Gastrocnemius medialis (tissue), 4 donors: ENCODE measurements at regions not wholly inside any gene's neighbourhood (a gene's known extent, or its start where the extent isn't known, plus 50 kb on each side); places are given as distances from the start of the nearest gene placed in this dataset.

Experiments
- ATAC-seq, 2 donors: fragments of 150-250 bp; one replicate each; pipeline ENCODE4 v1.9.1; 2016
- DNase-seq, 2 donors: peaks; one replicate each; pipeline ENCODE4 v3.0.0-alpha.2; 2019
- H3K27ac ChIP-seq, 4 donors: fragments of 200-600 bp; sonication (generic); 1 replicate in 1 of 4; 2 replicates in 3 of 4; pipeline ENCODE4 v1.5.1; 2016 to 2018; ENCODE audit warnings: mild to moderate bottlenecking in 2 of 4, moderate library complexity in 1 of 4
- H3K27me3 ChIP-seq, 3 donors: fragments of 200-600 bp; sonication (generic) in 2 of 3; 1 replicate in 1 of 3; 2 replicates in 2 of 3; pipeline versions ENCODE4 v1.5.1 to v1.6.0; 2016 to 2019; ENCODE audit warnings: mild to moderate bottlenecking in 1 of 3, moderate library complexity in 1 of 3
- H3K36me3 ChIP-seq, 2 donors: fragments of 200-600 bp; sonication (generic) in 1 of 2; one replicate each; pipeline ENCODE4 v1.5.1; 2017 to 2018
- H3K4me1 ChIP-seq, 2 donors: fragments of 200-600 bp; sonication (generic) in 1 of 2; one replicate each; pipeline ENCODE4 v1.5.1; 2016 to 2017; ENCODE audit warnings: mild to moderate bottlenecking in 2 of 2
- H3K4me3 ChIP-seq, 4 donors: fragments of 200-600 bp; sonication (generic) in 3 of 4; 1 replicate in 1 of 4; 2 replicates in 3 of 4; pipeline ENCODE4 v1.5.1; 2016 to 2019; ENCODE audit warnings: mild to moderate bottlenecking in 2 of 4
- H3K9me3 ChIP-seq, 3 donors: fragments of 200-600 bp; sonication (generic) in 2 of 3; 1 replicate in 1 of 3; 2 replicates in 2 of 3; pipeline ENCODE4 v1.5.1; 2016 to 2019
- POLR2A ChIP-seq, 2 donors: fragments of 450-650 bp; IDR thresholded peaks; one replicate each; pipeline ENCODE4 v1.6.1; 2017; ENCODE audit warnings: antibody characterized with exemption in 2 of 2, mild to moderate bottlenecking in 2 of 2, moderate library complexity in 2 of 2
- in situ Hi-C, 4 donors: fragments of 200-750 bp; cut with MboI; loops; one replicate each; pipeline versions ENCODE4 v1.15.0 to v1.8.0; 2017; ENCODE audit warnings: low sequenced_read_pairs in 4 of 4
- intact Hi-C: fragments of 100-400 bp; cut with DNase I; formaldehyde crosslinking; loops from one replicate; pipeline ENCODE4 v1.15.1; 2023; ENCODE audit warnings: low total_unique reads
- TF ChIP-seq, protein P1 (sequence below), 5 experiments: fragments of 450-650 bp in 3 of 5; fragments of 200-600 bp in 2 of 5; sonication (generic) in 2 of 5; IDR thresholded peaks in 4 of 5; conservative IDR thresholded peaks in 1 of 5; 1 replicate in 4 of 5; 2 replicates in 1 of 5; pipeline ENCODE4 v1.5.1; 2016 to 2019; ENCODE audit warnings: antibody characterized with exemption in 5 of 5, mild to moderate bottlenecking in 3 of 5, moderate library complexity in 3 of 5

DNA sequence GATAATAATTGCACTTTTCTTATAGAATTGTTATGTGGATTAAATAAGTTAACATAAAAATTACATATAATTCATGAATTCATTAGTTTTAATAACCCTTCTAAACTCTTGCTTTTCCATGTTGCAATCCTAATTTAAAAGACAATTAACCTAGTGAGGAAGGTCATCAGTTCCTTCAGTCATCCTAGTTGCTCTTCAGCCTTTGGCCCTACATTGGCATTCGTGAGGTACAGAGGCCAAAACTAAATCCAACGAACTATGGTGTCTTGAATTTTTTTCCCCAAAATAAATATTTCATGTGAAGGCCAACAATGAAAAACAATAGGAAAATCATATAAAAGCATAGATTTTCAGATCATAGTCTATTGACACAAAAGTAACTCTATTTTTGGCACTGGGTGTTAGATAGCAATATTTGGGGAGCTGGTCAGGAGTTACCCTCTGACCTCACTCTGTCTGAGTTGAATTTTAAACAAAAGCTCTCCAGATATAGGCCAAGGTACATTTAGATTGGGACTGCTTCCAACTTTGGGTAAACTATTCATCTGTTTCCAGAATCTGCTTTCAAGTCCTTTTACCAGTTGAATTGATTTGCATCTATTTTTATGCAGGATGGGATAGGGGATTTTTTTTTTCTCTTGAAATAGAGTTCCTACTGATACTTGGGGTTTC, 104.5 kb downstream of the SEM1 start:
- in situ Hi-C loops (no loop called here), intact Hi-C loops (no loop called here)
- H3K4me1 ChIP-seq: no peaks in the 10 kb centered on the region
- TF ChIP-seq, protein P1, sequence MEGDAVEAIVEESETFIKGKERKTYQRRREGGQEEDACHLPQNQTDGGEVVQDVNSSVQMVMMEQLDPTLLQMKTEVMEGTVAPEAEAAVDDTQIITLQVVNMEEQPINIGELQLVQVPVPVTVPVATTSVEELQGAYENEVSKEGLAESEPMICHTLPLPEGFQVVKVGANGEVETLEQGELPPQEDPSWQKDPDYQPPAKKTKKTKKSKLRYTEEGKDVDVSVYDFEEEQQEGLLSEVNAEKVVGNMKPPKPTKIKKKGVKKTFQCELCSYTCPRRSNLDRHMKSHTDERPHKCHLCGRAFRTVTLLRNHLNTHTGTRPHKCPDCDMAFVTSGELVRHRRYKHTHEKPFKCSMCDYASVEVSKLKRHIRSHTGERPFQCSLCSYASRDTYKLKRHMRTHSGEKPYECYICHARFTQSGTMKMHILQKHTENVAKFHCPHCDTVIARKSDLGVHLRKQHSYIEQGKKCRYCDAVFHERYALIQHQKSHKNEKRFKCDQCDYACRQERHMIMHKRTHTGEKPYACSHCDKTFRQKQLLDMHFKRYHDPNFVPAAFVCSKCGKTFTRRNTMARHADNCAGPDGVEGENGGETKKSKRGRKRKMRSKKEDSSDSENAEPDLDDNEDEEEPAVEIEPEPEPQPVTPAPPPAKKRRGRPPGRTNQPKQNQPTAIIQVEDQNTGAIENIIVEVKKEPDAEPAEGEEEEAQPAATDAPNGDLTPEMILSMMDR (IDR thresholded peaks at IDR 0.05 in 4 of 5, conservative IDR thresholded peaks at IDR 0.05 in 1 of 5): no peak
- no peak overlapping the region for H3K27ac ChIP-seq
- no peaks in the 10 kb centered on the region for H3K36me3 ChIP-seq
- DNase-seq (no peak), ATAC-seq (no peak)
- H3K27me3 ChIP-seq: no peaks in the 10 kb centered on the region
- H3K4me3 ChIP-seq: no peak overlapping the region
- H3K9me3 ChIP-seq: no peaks in the 10 kb centered on the region

DNA sequence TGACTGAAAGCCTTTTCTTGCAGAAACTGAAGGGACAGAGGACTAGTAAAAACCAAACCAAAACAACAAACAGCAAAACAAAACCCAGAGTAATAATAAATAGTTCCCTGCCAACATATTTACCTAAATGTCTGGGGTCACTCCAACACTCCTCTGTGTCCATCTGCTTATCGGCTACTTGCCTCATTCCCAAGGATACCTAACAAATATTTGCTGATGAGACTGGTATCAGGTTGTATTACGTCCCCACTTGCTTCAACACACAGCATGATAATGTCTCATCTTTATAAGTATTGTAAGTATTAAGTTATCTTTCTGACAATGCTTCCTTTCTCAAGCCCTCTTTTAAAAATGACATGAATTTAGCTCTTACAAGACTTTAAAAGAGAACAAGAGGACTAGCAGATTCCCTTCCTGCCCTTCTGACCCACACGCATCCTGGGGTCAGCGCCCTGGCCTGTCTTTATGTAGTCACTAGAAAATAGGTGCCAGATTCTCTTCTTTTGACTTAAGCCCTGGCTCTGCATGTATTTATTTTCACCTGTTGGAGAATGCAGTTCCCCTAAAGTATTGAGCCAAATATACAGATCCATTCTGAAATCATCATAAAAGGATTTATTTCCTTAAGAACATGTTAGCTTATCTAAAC, 110.2 kb downstream of the SEM1 start:
- in situ Hi-C loops (no loop called here), intact Hi-C loops (no loop called here)
- no peak for DNase-seq
- Histone ChIP-seq H3K36me3 (no peaks in the 10 kb centered on the region), H3K4me1 (peaks cover 0 to 7% of the 10 kb centered on the region in 2 donors), H3K9me3 (no peaks in the 10 kb centered on the region), H3K4me3 (no peak overlapping the region), H3K27me3 (no peaks in the 10 kb centered on the region), H3K27ac (no peak overlapping the region)
- TF ChIP-seq, protein P1 (IDR thresholded peaks at IDR 0.05 in 4 of 5, conservative IDR thresholded peaks at IDR 0.05 in 1 of 5): no peak
- no peak for TF ChIP-seq POLR2A (IDR thresholded peaks at IDR 0.05)
- ATAC-seq: no peak

DNA sequence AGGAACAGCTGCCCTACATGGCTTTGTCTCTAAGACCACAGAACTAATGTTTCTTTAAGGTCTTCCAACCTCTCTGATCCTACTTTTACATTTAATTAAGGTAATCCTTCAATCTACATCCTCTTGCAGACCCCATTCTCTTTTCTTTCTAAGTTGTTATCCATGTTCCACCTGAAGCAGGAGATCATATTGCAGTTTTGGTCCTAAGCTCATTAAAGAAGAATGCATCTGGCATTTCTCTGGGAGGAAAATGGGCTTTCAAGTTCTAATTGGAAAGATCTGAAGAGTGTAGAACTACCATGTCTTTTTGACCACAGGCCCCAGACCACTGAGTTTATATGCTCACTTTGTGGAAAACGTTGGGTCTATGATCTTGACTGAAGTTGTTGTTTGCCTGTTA, 111.2 kb downstream of the SEM1 start:
- DNase-seq (no peak), ATAC-seq (no peak)
- no peak for TF ChIP-seq POLR2A (IDR thresholded peaks at IDR 0.05)
- TF ChIP-seq, protein P1 (IDR thresholded peaks at IDR 0.05 in 4 of 5, conservative IDR thresholded peaks at IDR 0.05 in 1 of 5): no peak
- no peaks in the 10 kb centered on the region for H3K9me3 ChIP-seq
- no peaks in the 10 kb centered on the region for H3K27me3 ChIP-seq
- no peak overlapping the region for H3K4me3 ChIP-seq
- no peaks in the 10 kb centered on the region for H3K36me3 ChIP-seq
- intact Hi-C loops (no loop called here), in situ Hi-C loops (no loop called here)
- H3K4me1 ChIP-seq: peaks cover 0 to 7% of the 10 kb centered on the region in 2 donors
- no peak overlapping the region for H3K27ac ChIP-seq

DNA sequence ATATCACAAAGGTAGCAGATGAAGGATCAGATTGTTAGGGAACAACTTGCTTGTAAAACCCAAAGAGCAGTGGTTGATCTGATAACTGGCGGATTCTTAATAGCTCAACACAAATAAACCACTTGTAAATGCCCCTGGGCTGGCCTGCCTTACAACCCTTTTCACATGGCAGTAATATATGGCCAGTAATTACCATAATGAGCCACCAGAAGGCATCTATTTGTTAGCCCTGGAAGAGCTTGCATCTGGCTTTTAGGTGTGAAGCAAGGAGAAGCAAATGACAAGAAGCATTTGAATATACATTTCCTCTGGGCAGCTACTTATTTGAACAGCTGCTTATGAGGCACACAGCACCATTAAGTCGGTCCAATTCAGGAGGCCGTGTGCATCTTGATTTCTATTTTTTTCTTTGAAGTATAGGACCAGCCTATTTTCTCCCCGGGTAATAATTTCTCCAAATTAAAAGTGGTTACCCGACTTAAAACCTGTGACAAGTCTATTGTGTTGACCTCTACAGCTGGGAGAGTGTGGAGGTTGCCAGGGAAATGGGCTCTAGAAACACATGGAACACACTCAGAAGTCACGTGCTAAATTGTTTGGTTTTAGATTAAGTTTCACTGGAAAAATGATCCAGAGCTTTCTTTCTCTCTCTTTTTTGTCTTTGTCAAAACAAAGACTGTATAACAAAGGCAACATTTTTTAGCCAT, 113.4 kb downstream of the SEM1 start:
- Histone ChIP-seq H3K27me3 (no peaks in the 10 kb centered on the region), H3K4me1 (peaks cover 0 to 7% of the 10 kb centered on the region in 2 donors), H3K27ac (no peak overlapping the region), H3K4me3 (no peak overlapping the region), H3K9me3 (no peaks in the 10 kb centered on the region), H3K36me3 (no peaks in the 10 kb centered on the region)
- TF ChIP-seq, protein P1 (IDR thresholded peaks at IDR 0.05 in 4 of 5, conservative IDR thresholded peaks at IDR 0.05 in 1 of 5): no peak
- no peak for TF ChIP-seq POLR2A (IDR thresholded peaks at IDR 0.05)
- intact Hi-C loops (no loop called here), in situ Hi-C loops (no loop called here)
- DNase-seq (no peak), ATAC-seq (no peak)
